GM12874 (cell line): ENCODE measurements at regions not wholly inside any gene's neighbourhood (a gene's known extent, or its start where the extent isn't known, plus 50 kb on each side); places are given as distances from the start of the nearest gene placed in this dataset.

Experiments used
- CTCF ChIP-seq: IDR thresholded peaks from 2 replicates; pipeline ENCODE4 v1.5.1; 2011; ENCODE audit warnings: low read depth, mild to moderate bottlenecking, control low read depth, low read length, moderate library complexity; ENCODE audit not compliant: insufficient read depth

GRCh38 chr5:67552773-67553172 is 356.2 kb upstream of the CD180 start:
- no peak for TF ChIP-seq CTCF

- no peak for TF ChIP-seq CTCF
These were observed 353.3 kb upstream of the CD180 start for GRCh38 chr5:67549947-67550346.

- TF ChIP-seq CTCF = no peak
These were observed 352.7 kb upstream of the CD180 start for GRCh38 chr5:67549296-67549618.

- TF ChIP-seq CTCF = no peak
These were observed 352.1 kb upstream of the CD180 start for GRCh38 chr5:67548520-67549295.

- no peak for TF ChIP-seq CTCF
These were observed 351.1 kb upstream of the CD180 start for GRCh38 chr5:67547682-67548081.

GRCh38 chr5:67543720-67544270 is 347.2 kb upstream of the CD180 start:
- TF ChIP-seq CTCF = no peak

- TF ChIP-seq CTCF = no peak
These were observed 345.9 kb upstream of the CD180 start for GRCh38 chr5:67542479-67542878.
